Fibroblast of lung (primary cell): ENCODE measurements at regions not wholly inside any gene's neighbourhood (a gene's known extent, or its start where the extent isn't known, plus 50 kb on each side); places are given as distances from the start of the nearest gene placed in this dataset.

ENCODE experiments used
- DNase-seq, 2 donors: peaks; one replicate each; pipeline versions ENCODE4 v3.0.0 to v3.0.0-alpha.2; 2010; ENCODE audit warnings: low read depth in 2 of 2
- H2AFZ ChIP-seq: 2 replicates; pipeline ENCODE4 v1.5.1; 2012; ENCODE audit warnings: low read length, control low read depth, inconsistent platforms
- H3K27ac ChIP-seq: 2 replicates; pipeline ENCODE4 v1.5.1; 2011; ENCODE audit warnings: low read length, control low read depth; ENCODE audit not compliant: insufficient read depth
- H3K27me3 ChIP-seq: 2 replicates; pipeline ENCODE4 v1.5.1; 2011; ENCODE audit warnings: mild to moderate bottlenecking, low read length; ENCODE audit not compliant: control insufficient read depth, insufficient read depth
- H3K36me3 ChIP-seq: 2 replicates; pipeline ENCODE4 v1.5.1; 2011; ENCODE audit warnings: low read length; ENCODE audit not compliant: control insufficient read depth, insufficient read depth
- H3K4me1 ChIP-seq: 2 replicates; pipeline ENCODE4 v1.5.1; 2011; ENCODE audit warnings: low read length; ENCODE audit not compliant: control insufficient read depth, insufficient read depth; ENCODE audit errors: extremely low read depth
- H3K4me2 ChIP-seq: 2 replicates; pipeline ENCODE4 v1.5.1; 2011; ENCODE audit warnings: low read length, control low read depth; ENCODE audit not compliant: insufficient read depth; ENCODE audit errors: extremely low read depth
- H3K4me3 ChIP-seq, 4 experiments: fragments of 200-600 bp in 1 of 4; sonication (generic) in 1 of 4; replicated peaks in 1 of 4; 2 replicates each; pipeline ENCODE4 v1.5.1; 2011 to 2016; ENCODE audit warnings: low read length in 4 of 4, low read depth in 3 of 4, mild to moderate bottlenecking in 3 of 4, control low read depth in 2 of 4, inconsistent platforms in 1 of 4, mixed read lengths in 1 of 4; ENCODE audit not compliant: insufficient read depth in 1 of 4; ENCODE audit errors: control extremely low read depth in 1 of 4
- H3K79me2 ChIP-seq: 2 replicates; pipeline ENCODE4 v1.5.1; 2012; ENCODE audit warnings: mild to moderate bottlenecking, low read length, inconsistent platforms; ENCODE audit not compliant: control insufficient read depth, insufficient read depth
- H3K9ac ChIP-seq: 2 replicates; pipeline ENCODE4 v1.5.1; 2011; ENCODE audit warnings: mild to moderate bottlenecking, low read length, control low read depth; ENCODE audit not compliant: insufficient read depth
- H3K9me3 ChIP-seq: 2 replicates; pipeline ENCODE4 v1.5.1; 2012; ENCODE audit warnings: low read depth, low read length; ENCODE audit not compliant: control insufficient read depth, insufficient read depth
- H4K20me1 ChIP-seq: 2 replicates; pipeline ENCODE4 v1.5.1; 2011; ENCODE audit warnings: low read length; ENCODE audit not compliant: control insufficient read depth, insufficient read depth; ENCODE audit errors: extremely low read depth
- CTCF ChIP-seq, 2 donors: IDR thresholded peaks in 1 of 2; conservative IDR thresholded peaks in 1 of 2; 1 replicate in 1 of 2; 2 replicates in 1 of 2; pipeline ENCODE4 v1.5.1; 2011 to 2012; ENCODE audit warnings: low read length in 2 of 2, control low read depth in 1 of 2, inconsistent platforms in 1 of 2, low read depth in 1 of 2, mild to moderate bottlenecking in 1 of 2
- EZH2 ChIP-seq: IDR thresholded peaks from 2 replicates; pipeline ENCODE4 v1.5.1; 2012; ENCODE audit warnings: low read length, control low read depth, mild to moderate bottlenecking; ENCODE audit errors: missing control alignments

- Histone ChIP-seq H3K4me2 (no peak overlapping the region), H4K20me1 (no peaks in the 10 kb centered on the region), H3K4me3 (no peak overlapping the region), H3K27ac (no peak overlapping the region), H2AFZ (no peak overlapping the region), H3K4me1 (no peaks in the 10 kb centered on the region), H3K36me3 (no peaks in the 10 kb centered on the region), H3K9ac (no peak overlapping the region), H3K79me2 (no peaks in the 10 kb centered on the region), H3K27me3 (no peaks in the 10 kb centered on the region), H3K9me3 (no peaks in the 10 kb centered on the region)
- TF ChIP-seq EZH2 (no peak), CTCF (conservative IDR thresholded peaks at IDR 0.05 in 1 of 2, IDR thresholded peaks at IDR 0.05 in 1 of 2; ENCODE audit: low read depth in 1 of 2, low read length in 2 of 2) (no peak)
- no peak for DNase-seq
These were observed 402.1 kb upstream of the CHD6 start for GRCh38 chr20:42020316-42020715.

GRCh38 chr20:42018979-42019378, 400.8 kb upstream of the CHD6 start:
- no peak for TF ChIP-seq CTCF (conservative IDR thresholded peaks at IDR 0.05 in 1 of 2, IDR thresholded peaks at IDR 0.05 in 1 of 2; ENCODE audit: low read depth in 1 of 2, low read length in 2 of 2)
- TF ChIP-seq EZH2, result no peak
- no peak for DNase-seq
- H3K4me2 ChIP-seq, result no peak overlapping the region
- H4K20me1 ChIP-seq, result no peaks in the 10 kb centered on the region
- H3K9ac ChIP-seq, result no peak overlapping the region
- H3K27ac ChIP-seq, result no peak overlapping the region
- H3K4me1 ChIP-seq, result no peaks in the 10 kb centered on the region
- no peak overlapping the region for H3K4me3 ChIP-seq
- no peak overlapping the region for H2AFZ ChIP-seq
- no peaks in the 10 kb centered on the region for H3K79me2 ChIP-seq
- no peaks in the 10 kb centered on the region for H3K27me3 ChIP-seq
- H3K9me3 ChIP-seq, result no peaks in the 10 kb centered on the region
- no peaks in the 10 kb centered on the region for H3K36me3 ChIP-seq

- no peaks in the 10 kb centered on the region for H4K20me1 ChIP-seq
- H3K36me3 ChIP-seq, result no peaks in the 10 kb centered on the region
- H3K27me3 ChIP-seq, result no peaks in the 10 kb centered on the region
- no peak overlapping the region for H3K4me2 ChIP-seq
- no peaks in the 10 kb centered on the region for H3K4me1 ChIP-seq
- no peak overlapping the region for H3K27ac ChIP-seq
- H2AFZ ChIP-seq, result no peak overlapping the region
- H3K9me3 ChIP-seq, result no peaks in the 10 kb centered on the region
- no peaks in the 10 kb centered on the region for H3K79me2 ChIP-seq
- no peak for TF ChIP-seq EZH2
- no peak for TF ChIP-seq CTCF (conservative IDR thresholded peaks at IDR 0.05 in 1 of 2, IDR thresholded peaks at IDR 0.05 in 1 of 2; ENCODE audit: low read depth in 1 of 2, low read length in 2 of 2)
- no peak overlapping the region for H3K9ac ChIP-seq
- no peak for DNase-seq
- H3K4me3 ChIP-seq, result no peak overlapping the region
These were observed 391.9 kb upstream of the CHD6 start for GRCh38 chr20:42010090-42010489.
